SU-DHL-6 (cell line): ENCODE measurements at regions not wholly inside any gene's neighbourhood (a gene's known extent, or its start where the extent isn't known, plus 50 kb on each side); places are given as distances from the start of the nearest gene placed in this dataset.

Experiments
- H2AFZ ChIP-seq: fragments of 200-600 bp; sonication (generic); 2 replicates; pipeline ENCODE4 v1.6.1; 2014; ENCODE audit warnings: low read depth, mild to moderate bottlenecking, moderate library complexity, mixed read lengths, antibody characterized with exemption, low read length; ENCODE audit not compliant: severe bottlenecking
- H3F3A ChIP-seq: fragments of 200-600 bp; shearing (Covaris generic); 2 replicates; pipeline ENCODE4 v1.6.0; 2016; ENCODE audit warnings: antibody characterized with exemption, mild to moderate bottlenecking; ENCODE audit not compliant: insufficient read depth
- H3K27ac ChIP-seq: fragments of 200-600 bp; sonication (generic); 2 replicates; pipeline ENCODE4 v1.5.1; 2016; ENCODE audit warnings: low read depth, mild to moderate bottlenecking, low read length, moderate library complexity, mixed read lengths
- H3K27me3 ChIP-seq: fragments of 200-600 bp; sonication (generic), shearing (Covaris generic); 2 replicates; pipeline ENCODE4 v1.6.0; 2014; ENCODE audit warnings: mild to moderate bottlenecking, low read length
- H3K36me3 ChIP-seq: fragments of 200-600 bp; sonication (generic); 2 replicates; pipeline ENCODE4 v1.6.1; 2014; ENCODE audit warnings: mild to moderate bottlenecking, low read length, mixed read lengths
- H3K4me2 ChIP-seq: fragments of 300-600, 200-600 bp; shearing (Covaris generic), sonication (generic); 2 replicates; pipeline ENCODE4 v1.6.0; 2014; ENCODE audit warnings: low read length, low read depth, mild to moderate bottlenecking; ENCODE audit not compliant: poor library complexity, severe bottlenecking
- H3K4me3 ChIP-seq: fragments of 200-600 bp; sonication (generic); 2 replicates; pipeline ENCODE4 v1.5.1; 2014; ENCODE audit warnings: antibody characterized with exemption, low read length, mild to moderate bottlenecking, mixed read lengths; ENCODE audit not compliant: insufficient read depth, poor library complexity, severe bottlenecking
- H3K79me2 ChIP-seq: fragments of 200-600 bp; sonication (generic); 2 replicates; pipeline ENCODE4 v1.6.1; 2014; ENCODE audit warnings: mild to moderate bottlenecking, low read length, moderate library complexity; ENCODE audit not compliant: insufficient read depth
- H3K9ac ChIP-seq: fragments of 200-600 bp; sonication (generic); 2 replicates; pipeline ENCODE4 v1.7.0; 2014; ENCODE audit warnings: mild to moderate bottlenecking, low read length
- H3K9me2 ChIP-seq: fragments of 200-600 bp; sonication (generic); replicated peaks from 2 replicates; pipeline ENCODE4 v1.6.1; 2014; ENCODE audit warnings: low read length; ENCODE audit not compliant: insufficient read depth
- H3K9me3 ChIP-seq: fragments of 200-600 bp; sonication (generic); 2 replicates; pipeline ENCODE4 v1.6.1; 2014; ENCODE audit warnings: low read length, mixed read lengths; ENCODE audit not compliant: insufficient read depth
- H4K20me1 ChIP-seq: fragments of 200-600 bp; sonication (generic); 2 replicates; pipeline ENCODE4 v1.6.1; 2014; ENCODE audit warnings: low read depth, mild to moderate bottlenecking, antibody characterized with exemption, low read length, moderate library complexity, mixed read lengths
- EZH2phosphoT487 ChIP-seq: fragments of 200-600 bp; sonication (generic), shearing (Covaris generic); conservative IDR thresholded peaks from 2 replicates; pipeline ENCODE4 v1.6.1; 2018; ENCODE audit warnings: mild to moderate bottlenecking, antibody characterized with exemption, low read length, moderate library complexity, mixed read lengths
- TF ChIP-seq, protein P1 (sequence below): fragments of 200-600 bp; sonication (generic); IDR thresholded peaks from one replicate; pipeline ENCODE4 v1.5.1; 2017; ENCODE audit warnings: antibody characterized with exemption, mild to moderate bottlenecking, low read length, moderate library complexity; ENCODE audit not compliant: insufficient read depth, poor library complexity, severe bottlenecking

DNA sequence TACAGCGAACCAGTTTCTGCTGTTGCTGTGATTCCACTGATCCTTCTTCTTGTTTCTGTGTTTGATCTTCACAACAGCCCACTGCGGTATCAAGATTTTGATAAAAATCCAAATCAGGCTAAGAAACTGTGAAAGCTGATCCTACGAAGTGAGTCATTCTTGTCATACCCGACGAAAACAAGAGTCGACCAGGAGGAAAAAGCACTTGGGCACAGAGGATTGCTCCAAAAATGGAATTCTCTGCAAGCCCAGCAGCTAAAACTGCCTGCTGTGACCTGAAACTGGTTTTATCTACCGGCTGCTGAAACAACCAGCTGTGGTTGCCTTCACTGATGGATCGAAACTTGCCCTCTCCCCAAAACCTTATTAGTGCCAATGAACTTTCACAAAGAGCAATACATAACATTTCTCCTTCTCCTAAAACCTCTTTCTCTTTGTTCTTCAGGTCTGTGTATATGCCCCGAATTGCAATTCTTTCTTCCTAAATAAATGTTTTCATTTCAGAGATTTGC, 607.0 kb upstream of the PRKX start:
- no peaks in the 10 kb centered on the region for H4K20me1 ChIP-seq
- H3F3A ChIP-seq, result no peaks in the 10 kb centered on the region
- H3K9me2 ChIP-seq, result no peaks in the 10 kb centered on the region
- TF ChIP-seq EZH2phosphoT487, result no peak
- TF ChIP-seq, protein P1, sequence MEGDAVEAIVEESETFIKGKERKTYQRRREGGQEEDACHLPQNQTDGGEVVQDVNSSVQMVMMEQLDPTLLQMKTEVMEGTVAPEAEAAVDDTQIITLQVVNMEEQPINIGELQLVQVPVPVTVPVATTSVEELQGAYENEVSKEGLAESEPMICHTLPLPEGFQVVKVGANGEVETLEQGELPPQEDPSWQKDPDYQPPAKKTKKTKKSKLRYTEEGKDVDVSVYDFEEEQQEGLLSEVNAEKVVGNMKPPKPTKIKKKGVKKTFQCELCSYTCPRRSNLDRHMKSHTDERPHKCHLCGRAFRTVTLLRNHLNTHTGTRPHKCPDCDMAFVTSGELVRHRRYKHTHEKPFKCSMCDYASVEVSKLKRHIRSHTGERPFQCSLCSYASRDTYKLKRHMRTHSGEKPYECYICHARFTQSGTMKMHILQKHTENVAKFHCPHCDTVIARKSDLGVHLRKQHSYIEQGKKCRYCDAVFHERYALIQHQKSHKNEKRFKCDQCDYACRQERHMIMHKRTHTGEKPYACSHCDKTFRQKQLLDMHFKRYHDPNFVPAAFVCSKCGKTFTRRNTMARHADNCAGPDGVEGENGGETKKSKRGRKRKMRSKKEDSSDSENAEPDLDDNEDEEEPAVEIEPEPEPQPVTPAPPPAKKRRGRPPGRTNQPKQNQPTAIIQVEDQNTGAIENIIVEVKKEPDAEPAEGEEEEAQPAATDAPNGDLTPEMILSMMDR, result no peak
- H3K4me3 ChIP-seq, result no peak overlapping the region
- no peaks in the 10 kb centered on the region for H3K27me3 ChIP-seq
- H3K27ac ChIP-seq, result no peak overlapping the region
- no peaks in the 10 kb centered on the region for H3K36me3 ChIP-seq
- H2AFZ ChIP-seq, result no peak overlapping the region
- H3K4me2 ChIP-seq, result no peak overlapping the region
- H3K9me3 ChIP-seq, result no peaks in the 10 kb centered on the region
- H3K9ac ChIP-seq, result no peak overlapping the region
- no peaks in the 10 kb centered on the region for H3K79me2 ChIP-seq

DNA sequence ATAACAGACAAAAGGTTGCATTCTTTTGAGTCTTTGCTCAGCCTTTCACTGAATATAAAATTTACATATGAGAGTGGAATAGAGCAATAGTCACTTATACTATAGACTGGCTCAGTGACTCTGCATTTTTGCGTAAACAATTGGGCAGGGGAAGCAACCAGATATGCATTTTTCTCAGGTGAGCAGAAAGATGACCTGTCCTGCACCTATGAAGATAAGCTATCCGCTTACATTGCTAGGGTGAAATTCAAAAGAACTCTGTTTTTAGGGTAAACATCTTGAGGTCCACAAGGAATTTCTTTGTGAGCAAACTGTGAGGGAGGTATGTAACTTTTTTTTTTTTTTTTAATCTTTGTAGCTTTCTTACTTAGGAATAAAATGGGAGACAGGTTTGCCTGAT, 602.4 kb upstream of the PRKX start:
- no peaks in the 10 kb centered on the region for H3K9me3 ChIP-seq
- H3K9me2 ChIP-seq, result no peaks in the 10 kb centered on the region
- TF ChIP-seq EZH2phosphoT487, result no peak
- TF ChIP-seq, protein P1, result no peak
- no peak overlapping the region for H3K4me3 ChIP-seq
- H3K27ac ChIP-seq, result no peak overlapping the region
- no peaks in the 10 kb centered on the region for H3K27me3 ChIP-seq
- H3K9ac ChIP-seq, result no peak overlapping the region
- H3K36me3 ChIP-seq, result no peaks in the 10 kb centered on the region
- H4K20me1 ChIP-seq, result no peaks in the 10 kb centered on the region
- H2AFZ ChIP-seq, result no peak overlapping the region
- no peak overlapping the region for H3K4me2 ChIP-seq
- H3F3A ChIP-seq, result no peaks in the 10 kb centered on the region
- H3K79me2 ChIP-seq, result no peaks in the 10 kb centered on the region

DNA sequence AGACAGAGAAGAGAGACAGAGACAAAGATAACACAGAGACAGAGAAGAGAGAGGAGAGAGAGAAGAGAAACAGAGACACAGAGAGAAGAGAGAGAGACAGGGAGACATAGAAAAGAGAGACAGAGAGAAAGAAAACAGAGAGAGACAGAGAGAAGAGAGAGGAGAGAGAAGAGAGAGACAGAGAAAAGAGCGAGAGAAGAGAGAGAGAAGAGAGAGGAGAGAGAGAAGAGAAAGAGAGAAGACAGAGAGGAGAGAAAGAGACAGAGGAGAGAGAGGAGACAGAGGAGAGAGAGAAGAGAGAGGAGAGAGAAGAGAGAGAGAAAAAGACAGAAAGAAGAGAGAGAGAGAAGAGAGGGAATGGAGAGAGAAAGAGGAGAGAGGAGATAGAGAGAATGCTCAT, 601.1 kb upstream of the PRKX start:
- no peaks in the 10 kb centered on the region for H3K79me2 ChIP-seq
- H3K9me3 ChIP-seq, result no peaks in the 10 kb centered on the region
- H3K9me2 ChIP-seq, result no peaks in the 10 kb centered on the region
- no peaks in the 10 kb centered on the region for H3F3A ChIP-seq
- TF ChIP-seq, protein P1, result no peak
- TF ChIP-seq EZH2phosphoT487, result no peak
- H3K4me3 ChIP-seq, result no peak overlapping the region
- no peak overlapping the region for H3K4me2 ChIP-seq
- H3K36me3 ChIP-seq, result no peaks in the 10 kb centered on the region
- H3K9ac ChIP-seq, result no peak overlapping the region
- no peaks in the 10 kb centered on the region for H4K20me1 ChIP-seq
- H3K27me3 ChIP-seq, result no peaks in the 10 kb centered on the region
- no peak overlapping the region for H2AFZ ChIP-seq
- H3K27ac ChIP-seq, result no peak overlapping the region
